Tibial nerve (tissue), 4 donors: ENCODE measurements at regions not wholly inside any gene's neighbourhood (a gene's known extent, or its start where the extent isn't known, plus 50 kb on each side); places are given as distances from the start of the nearest gene placed in this dataset.

Experiments
- DNase-seq, 2 donors: peaks; one replicate each; pipeline ENCODE4 v3.0.0-alpha.2; 2019; ENCODE audit warnings: low spot score in 2 of 2
- H3K27ac ChIP-seq, 4 donors: fragments of 200-600 bp; sonication (generic) in 3 of 4; one replicate each; pipeline ENCODE4 v1.5.1; 2017 to 2019; ENCODE audit warnings: mild to moderate bottlenecking in 1 of 4
- H3K27me3 ChIP-seq, 2 donors: fragments of 200-600 bp; sonication (generic) in 1 of 2; one replicate each; pipeline versions ENCODE4 v1.5.1 to v1.6.0; 2017 to 2019
- H3K36me3 ChIP-seq, 3 donors: fragments of 200-600 bp; sonication (generic); one replicate each; pipeline ENCODE4 v1.5.1; 2018 to 2019
- H3K4me1 ChIP-seq, 4 donors: fragments of 200-600 bp; sonication (generic) in 3 of 4; one replicate each; pipeline ENCODE4 v1.5.1; 2017 to 2019
- H3K4me3 ChIP-seq, 4 donors: fragments of 200-600 bp; sonication (generic) in 3 of 4; one replicate each; pipeline ENCODE4 v1.5.1; 2017 to 2019; ENCODE audit warnings: mild to moderate bottlenecking in 1 of 4, moderate library complexity in 1 of 4
- H3K9me3 ChIP-seq, 4 donors: fragments of 200-600 bp; sonication (generic) in 3 of 4; one replicate each; pipeline ENCODE4 v1.5.1; 2017 to 2019
- CTCF ChIP-seq, 5 experiments: fragments of 200-600 bp in 3 of 5; fragments of 450-650 bp in 2 of 5; sonication (generic) in 3 of 5; IDR thresholded peaks; one replicate each; pipeline ENCODE4 v1.5.1; 2016 to 2019; ENCODE audit warnings: antibody characterized with exemption in 5 of 5, mild to moderate bottlenecking in 3 of 5, moderate library complexity in 2 of 5
- EP300 ChIP-seq, 2 donors: sonication (generic); formaldehyde crosslinking; IDR thresholded peaks; one replicate each; pipeline ENCODE4 v1.6.1; 2017; ENCODE audit warnings: antibody characterized with exemption in 2 of 2, mild to moderate bottlenecking in 1 of 2
- POLR2A ChIP-seq, 2 donors: fragments of 450-650 bp; IDR thresholded peaks; one replicate each; pipeline ENCODE4 v1.6.1; 2017; ENCODE audit warnings: antibody characterized with exemption in 2 of 2, mild to moderate bottlenecking in 2 of 2, moderate library complexity in 2 of 2
- WGBS, 2 donors: methylation state at CpG; one replicate each; pipeline ENCODE4 v1.1.5; 2018; 5-methylcytosine and 5-hydroxymethylcytosine counted together

GRCh38 chr11:91046261-91046660 is 823.4 kb upstream of the CHORDC1 start:
- H3K4me3 ChIP-seq: no peak overlapping the region
- H3K36me3 ChIP-seq: no peaks in the 10 kb centered on the region
- H3K9me3 ChIP-seq: no peaks in the 10 kb centered on the region
- no peaks in the 10 kb centered on the region for H3K27me3 ChIP-seq
- H3K27ac ChIP-seq: no peak overlapping the region
- WGBS, 2 donors: 80 to 87% methylated on average over 6 of the region's 6 CpGs
- no peak for DNase-seq
- H3K4me1 ChIP-seq: no peaks in the 10 kb centered on the region
- TF ChIP-seq POLR2A (IDR thresholded peaks at IDR 0.05) (no peak), EP300 (IDR thresholded peaks at IDR 0.05) (no peak), CTCF (IDR thresholded peaks at IDR 0.05) (no peak)

- TF ChIP-seq CTCF (IDR thresholded peaks at IDR 0.05) (no peak), EP300 (IDR thresholded peaks at IDR 0.05) (no peak), POLR2A (IDR thresholded peaks at IDR 0.05) (no peak)
- Histone ChIP-seq H3K4me1 (no peaks in the 10 kb centered on the region), H3K9me3 (no peaks in the 10 kb centered on the region), H3K27ac (no peak overlapping the region), H3K36me3 (no peaks in the 10 kb centered on the region), H3K27me3 (no peaks in the 10 kb centered on the region), H3K4me3 (no peak overlapping the region)
- no peak for DNase-seq
These were observed 818.8 kb upstream of the CHORDC1 start for GRCh38 chr11:91041626-91042025.

- WGBS, 2 donors: 35 to 44% methylated on average over 2 of the region's 2 CpGs
- Histone ChIP-seq H3K36me3 (no peaks in the 10 kb centered on the region), H3K4me3 (no peak overlapping the region), H3K27me3 (no peaks in the 10 kb centered on the region), H3K27ac (no peak overlapping the region), H3K4me1 (no peaks in the 10 kb centered on the region), H3K9me3 (no peaks in the 10 kb centered on the region)
- no peak for DNase-seq
- no peak for TF ChIP-seq EP300 (IDR thresholded peaks at IDR 0.05)
- TF ChIP-seq CTCF (IDR thresholded peaks at IDR 0.05): no peak
- no peak for TF ChIP-seq POLR2A (IDR thresholded peaks at IDR 0.05)
These were observed 800.9 kb upstream of the CHORDC1 start for GRCh38 chr11:91023731-91024130.

GRCh38 chr11:91011503-91011902 is 788.7 kb upstream of the CHORDC1 start:
- 87 to 94% methylated on average over 2 of the region's 2 CpGs for WGBS, 2 donors
- DNase-seq: no peak
- Histone ChIP-seq H3K4me3 (no peak overlapping the region), H3K4me1 (no peaks in the 10 kb centered on the region), H3K36me3 (no peaks in the 10 kb centered on the region), H3K27ac (no peak overlapping the region), H3K27me3 (no peaks in the 10 kb centered on the region), H3K9me3 (peaks cover 0 to 5% (median 0%) of the 10 kb centered on the region in 4 donors)
- TF ChIP-seq POLR2A (IDR thresholded peaks at IDR 0.05) (no peak), EP300 (IDR thresholded peaks at IDR 0.05) (no peak), CTCF (IDR thresholded peaks at IDR 0.05) (no peak)

GRCh38 chr11:91005458-91005857 is 782.6 kb upstream of the CHORDC1 start:
- H3K4me3 ChIP-seq: no peak overlapping the region
- no peak overlapping the region for H3K27ac ChIP-seq
- no peaks in the 10 kb centered on the region for H3K36me3 ChIP-seq
- TF ChIP-seq POLR2A (IDR thresholded peaks at IDR 0.05) (no peak), EP300 (IDR thresholded peaks at IDR 0.05) (no peak), CTCF (IDR thresholded peaks at IDR 0.05) (no peak)
- no peaks in the 10 kb centered on the region for H3K27me3 ChIP-seq
- peaks cover 0 to 2% (median 0%) of the 10 kb centered on the region in 4 donors for H3K9me3 ChIP-seq
- DNase-seq: no peak
- H3K4me1 ChIP-seq: no peaks in the 10 kb centered on the region
- 60% methylated on average over 1 of the region's 1 CpG for WGBS, 2 donors
